Brain microvascular endothelial cell (primary cell): ENCODE measurements at regions not wholly inside any gene's neighbourhood (a gene's known extent, or its start where the extent isn't known, plus 50 kb on each side); places are given as distances from the start of the nearest gene placed in this dataset.
A peak's percentile ranks its signal among the peaks of the same experiment; 100 is the strongest.
"Not testable (repeated sequence)": the region's sequence is repeated elsewhere in the genome, so short reads cannot be mapped to it uniquely, and the experiment has no call there.

ENCODE experiments used
- DNase-seq: peaks from one replicate; pipeline ENCODE4 v3.0.0-alpha.2; 2020
- H3K27ac ChIP-seq: fragments of 250-450 bp; sonication (Bioruptor Pico); 2 replicates; pipeline ENCODE4 v1.5.1; 2020; ENCODE audit warnings: mild to moderate bottlenecking, moderate library complexity
- H3K27me3 ChIP-seq: fragments of 250-450 bp; sonication (Bioruptor Pico); replicated peaks from 2 replicates; pipeline ENCODE4 v1.5.1; 2020; ENCODE audit warnings: mild to moderate bottlenecking
- H3K36me3 ChIP-seq: fragments of 250-450 bp; sonication (Bioruptor Pico); replicated peaks from 2 replicates; pipeline ENCODE4 v1.5.1; 2020; ENCODE audit warnings: mild to moderate bottlenecking
- H3K4me3 ChIP-seq: 2 replicates; pipeline ENCODE4 v1.5.1; 2011; ENCODE audit warnings: low read depth, mild to moderate bottlenecking, control low read depth, low read length, moderate library complexity
- CTCF ChIP-seq: IDR thresholded peaks from 2 replicates; pipeline ENCODE4 v1.5.1; 2011; ENCODE audit warnings: low read depth, mild to moderate bottlenecking, moderate library complexity, low read length, control low read depth, inconsistent platforms; ENCODE audit errors: missing control alignments
- in situ Hi-C: cut with HindIII; loops from 2 replicates; pipeline ENCODE4 v1.10.0; 2017; ENCODE audit warnings: low sequenced_read_pairs, low pct_ligation_motif_present

- Histone ChIP-seq H3K4me3 (no peak overlapping the region), H3K36me3 (no peaks in the 10 kb centered on the region), H3K27ac (no peak overlapping the region), H3K27me3 (no peaks in the 10 kb centered on the region)
- in situ Hi-C loops, result no loop called here
- TF ChIP-seq CTCF, result no peak
- DNase-seq, result no peak
Measured at GRCh38 chr5:118068886-118069285, 919.5 kb downstream of the DTWD2 start.

GRCh38 chr5:118063836-118064235 lies 924.5 kb downstream of the DTWD2 start:
- DNase-seq, H3K4me3 ChIP-seq, in situ Hi-C loops, H3K27ac ChIP-seq, H3K36me3 ChIP-seq, H3K27me3 ChIP-seq: not testable (repeated sequence)

GRCh38 chr5:118060833-118061232 lies 927.5 kb downstream of the DTWD2 start:
- no peak overlapping the region for H3K4me3 ChIP-seq
- H3K27me3 ChIP-seq, result no peaks in the 10 kb centered on the region
- no peak for DNase-seq
- peak; percentile 16 for TF ChIP-seq CTCF
- in situ Hi-C loops, result no loop called here
- H3K36me3 ChIP-seq, result no peaks in the 10 kb centered on the region
- no peak overlapping the region for H3K27ac ChIP-seq

- DNase-seq, result no peak
- no peaks in the 10 kb centered on the region for H3K36me3 ChIP-seq
- H3K4me3 ChIP-seq, result no peak overlapping the region
- H3K27ac ChIP-seq, result no peak overlapping the region
- TF ChIP-seq CTCF, result no peak
- in situ Hi-C loops, result no loop called here
- no peaks in the 10 kb centered on the region for H3K27me3 ChIP-seq
Measured at GRCh38 chr5:118052503-118052902, 935.8 kb downstream of the DTWD2 start.

- TF ChIP-seq CTCF, result no peak
- Histone ChIP-seq H3K4me3 (no peak overlapping the region), H3K27ac (no peak overlapping the region), H3K27me3 (no peaks in the 10 kb centered on the region), H3K36me3 (no peaks in the 10 kb centered on the region)
- in situ Hi-C loops, result no loop called here
- no peak for DNase-seq
Measured at GRCh38 chr5:118044169-118044568, 944.2 kb downstream of the DTWD2 start.

- in situ Hi-C loops, result no loop called here
- H3K36me3 ChIP-seq, result no peaks in the 10 kb centered on the region
Measured at GRCh38 chr5:118043531-118043930, 944.8 kb downstream of the DTWD2 start.

More at GRCh38 chr5:118043531-118043930, 944.8 kb downstream of the DTWD2 start:
- Histone ChIP-seq H3K27ac (no peak overlapping the region), H3K4me3 (no peak overlapping the region), H3K27me3 (no peaks in the 10 kb centered on the region)
- no peak for TF ChIP-seq CTCF
- DNase-seq, result no peak
